SJCRH30 (cell line): ENCODE measurements at regions not wholly inside any gene's neighbourhood (a gene's known extent, or its start where the extent isn't known, plus 50 kb on each side); places are given as distances from the start of the nearest gene placed in this dataset.
"Not testable (repeated sequence)": the region's sequence is repeated elsewhere in the genome, so short reads cannot be mapped to it uniquely, and the experiment has no call there.

Experiments used
- DNase-seq, 2 experiments: peaks; one replicate each; pipeline ENCODE4 v3.0.0-alpha.2; 2015 to 2020
- H3K27ac ChIP-seq: fragments of 250-450 bp; sonication (Bioruptor Pico); 2 replicates; pipeline ENCODE4 v1.5.1; 2020; ENCODE audit warnings: mild to moderate bottlenecking, moderate library complexity
- H3K27me3 ChIP-seq: fragments of 250-450 bp; sonication (Bioruptor Pico); 2 replicates; pipeline ENCODE4 v1.5.1; 2020; ENCODE audit warnings: mild to moderate bottlenecking, moderate library complexity
- H3K36me3 ChIP-seq: fragments of 250-450 bp; sonication (Bioruptor Pico); 2 replicates; pipeline ENCODE4 v1.5.1; 2020; ENCODE audit warnings: mild to moderate bottlenecking, moderate library complexity
- H3K4me1 ChIP-seq: fragments of 250-450 bp; sonication (Bioruptor Pico); 2 replicates; pipeline ENCODE4 v1.5.1; 2020; ENCODE audit warnings: mild to moderate bottlenecking, moderate library complexity
- H3K4me3 ChIP-seq: fragments of 250-450 bp; sonication (Bioruptor Pico); 2 replicates; pipeline ENCODE4 v1.5.1; 2020; ENCODE audit warnings: mild to moderate bottlenecking, moderate library complexity
- H3K9me3 ChIP-seq: fragments of 250-450 bp; sonication (Bioruptor Pico); replicated peaks from 2 replicates; pipeline ENCODE4 v1.5.1; 2020; ENCODE audit warnings: mild to moderate bottlenecking, moderate library complexity

DNA sequence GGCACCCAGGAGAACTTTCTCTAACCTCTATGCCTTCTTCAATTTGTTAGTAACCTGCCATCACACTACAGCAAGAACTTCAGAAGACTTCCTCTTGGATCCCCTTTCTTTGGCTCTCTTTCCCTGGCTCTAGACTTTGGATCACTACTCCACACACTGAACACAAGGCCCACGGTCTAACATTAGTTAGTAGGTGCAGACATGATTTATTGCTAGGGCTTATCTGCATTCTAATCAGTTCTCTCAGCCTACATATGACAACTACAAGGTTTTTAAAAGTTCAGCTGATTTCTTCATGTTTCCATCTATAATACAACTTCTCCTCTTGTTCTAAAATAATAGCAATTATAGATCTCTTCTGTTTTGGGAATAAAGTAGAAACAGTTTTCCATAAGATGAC, 209.1 kb upstream of the ANXA10 start:
- H3K27me3 ChIP-seq, result no peaks in the 10 kb centered on the region
- no peak overlapping the region for H3K27ac ChIP-seq
- no peaks in the 10 kb centered on the region for H3K4me1 ChIP-seq
- no peaks in the 10 kb centered on the region for H3K9me3 ChIP-seq
- no peak for DNase-seq
- no peaks in the 10 kb centered on the region for H3K36me3 ChIP-seq
- H3K4me3 ChIP-seq, result no peak overlapping the region

DNA sequence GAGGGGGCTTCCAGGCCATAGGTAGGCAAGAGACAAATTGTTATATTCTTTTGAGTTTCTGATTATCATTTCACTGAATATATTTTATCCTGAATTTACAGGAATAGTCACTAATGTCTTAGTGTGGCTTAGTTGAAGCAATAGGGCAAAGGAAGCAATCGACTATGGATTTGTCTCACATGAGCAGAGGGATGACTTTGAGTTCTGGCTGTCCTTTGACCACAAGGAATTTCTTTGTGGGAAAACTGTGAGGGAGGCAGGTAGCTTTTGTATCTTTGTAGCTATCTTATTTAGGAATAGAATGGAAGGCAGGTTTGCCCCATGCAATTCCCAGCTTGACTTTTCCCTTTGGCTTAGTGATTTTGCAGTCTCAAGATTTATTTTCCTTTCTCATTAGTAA, 207.3 kb upstream of the ANXA10 start:
- H3K36me3 ChIP-seq, result no peaks in the 10 kb centered on the region
- no peak overlapping the region for H3K27ac ChIP-seq
- DNase-seq, result no peak
- no peaks in the 10 kb centered on the region for H3K9me3 ChIP-seq
- no peaks in the 10 kb centered on the region for H3K4me1 ChIP-seq
- no peak overlapping the region for H3K4me3 ChIP-seq
- no peaks in the 10 kb centered on the region for H3K27me3 ChIP-seq

DNA sequence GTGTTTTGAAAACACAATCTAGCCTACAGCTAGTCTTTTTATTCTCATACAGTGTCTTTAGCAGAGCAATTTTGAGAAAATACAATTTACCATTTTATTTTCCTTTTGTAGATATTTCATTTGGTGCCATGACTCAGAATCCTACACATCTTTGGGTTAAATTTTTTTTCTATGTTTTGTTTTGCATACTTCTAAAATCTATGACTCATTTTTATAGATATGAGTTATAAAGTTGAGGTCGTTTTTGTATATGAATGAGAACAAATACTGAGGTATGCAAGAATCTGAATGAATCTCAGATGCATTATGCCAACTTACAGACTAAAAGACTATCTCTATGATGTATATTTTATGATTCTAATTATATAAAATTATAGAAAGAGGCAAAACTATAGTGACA, 206.5 kb upstream of the ANXA10 start:
- Histone ChIP-seq H3K9me3 (no peaks in the 10 kb centered on the region), H3K36me3 (no peaks in the 10 kb centered on the region), H3K4me3 (no peak overlapping the region), H3K27ac (no peak overlapping the region), H3K4me1 (no peaks in the 10 kb centered on the region), H3K27me3 (no peaks in the 10 kb centered on the region)
- DNase-seq, result no peak

DNA sequence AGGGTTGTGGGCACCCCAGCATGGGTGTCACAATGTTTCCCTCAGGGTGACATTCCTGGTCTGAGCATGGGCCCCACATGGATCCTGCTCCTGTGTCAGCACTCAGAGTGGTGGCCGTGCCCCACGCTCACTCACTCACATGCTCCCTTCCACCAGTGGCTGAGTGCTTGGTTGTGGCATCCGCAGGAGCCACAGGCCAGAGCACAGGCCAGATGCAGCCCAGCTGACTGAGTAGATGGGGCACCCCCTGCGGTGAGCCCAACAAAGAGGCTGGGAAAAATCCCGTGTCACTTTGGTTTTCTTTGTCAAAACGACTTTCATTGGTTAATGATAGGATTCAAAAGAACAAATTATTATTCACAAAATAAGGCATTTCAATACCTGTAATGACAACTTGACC, 204.6 kb upstream of the ANXA10 start:
- H3K27me3 ChIP-seq, result no peaks in the 10 kb centered on the region
- no peak for DNase-seq
- no peaks in the 10 kb centered on the region for H3K36me3 ChIP-seq
- no peak overlapping the region for H3K27ac ChIP-seq
- no peaks in the 10 kb centered on the region for H3K9me3 ChIP-seq
- H3K4me1 ChIP-seq, result no peaks in the 10 kb centered on the region
- H3K4me3 ChIP-seq, result no peak overlapping the region

DNA sequence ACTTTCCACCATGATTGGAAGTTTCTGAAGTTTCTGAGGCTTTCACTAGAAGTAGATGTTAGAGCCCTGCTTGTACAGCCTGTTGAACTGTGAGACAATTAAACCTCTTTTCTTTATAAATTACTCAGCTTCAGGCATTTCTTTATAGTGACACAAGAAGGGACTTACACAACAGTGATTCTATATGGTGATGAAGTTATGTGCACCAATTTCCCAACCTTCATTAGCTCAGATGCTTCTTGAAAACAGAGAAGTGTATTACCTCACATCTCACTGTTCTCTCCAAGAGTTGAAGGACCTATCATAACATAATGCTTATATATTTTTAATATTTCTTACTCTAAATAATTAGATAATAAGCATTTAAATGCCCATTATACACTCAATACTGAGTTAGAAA, 202.1 kb upstream of the ANXA10 start:
- H3K36me3 ChIP-seq, result no peaks in the 10 kb centered on the region
- no peak overlapping the region for H3K4me3 ChIP-seq
- no peak for DNase-seq
- H3K27me3 ChIP-seq, result no peaks in the 10 kb centered on the region
- H3K9me3 ChIP-seq, result no peaks in the 10 kb centered on the region
- H3K4me1 ChIP-seq, result no peaks in the 10 kb centered on the region
- no peak overlapping the region for H3K27ac ChIP-seq

DNA sequence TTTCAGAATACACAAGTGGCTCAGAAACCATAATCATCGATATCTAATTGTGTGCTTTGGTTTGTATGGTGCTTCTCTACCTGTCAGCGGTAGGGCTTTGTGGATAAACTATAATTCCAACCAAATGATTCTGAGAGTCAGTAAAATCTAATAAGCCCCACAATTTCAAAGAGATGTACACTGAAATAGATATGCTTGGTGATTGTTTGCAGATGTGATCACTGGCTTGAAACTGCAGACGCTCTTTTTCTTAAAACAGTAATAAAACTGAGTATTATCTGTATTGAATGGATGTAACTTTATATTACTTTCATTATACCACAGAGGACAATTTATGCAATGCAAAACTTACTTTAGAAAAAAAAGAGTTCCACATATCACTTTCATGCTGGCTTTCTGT, 198.8 kb upstream of the ANXA10 start:
- H3K4me3 ChIP-seq, result no peak overlapping the region

DNA sequence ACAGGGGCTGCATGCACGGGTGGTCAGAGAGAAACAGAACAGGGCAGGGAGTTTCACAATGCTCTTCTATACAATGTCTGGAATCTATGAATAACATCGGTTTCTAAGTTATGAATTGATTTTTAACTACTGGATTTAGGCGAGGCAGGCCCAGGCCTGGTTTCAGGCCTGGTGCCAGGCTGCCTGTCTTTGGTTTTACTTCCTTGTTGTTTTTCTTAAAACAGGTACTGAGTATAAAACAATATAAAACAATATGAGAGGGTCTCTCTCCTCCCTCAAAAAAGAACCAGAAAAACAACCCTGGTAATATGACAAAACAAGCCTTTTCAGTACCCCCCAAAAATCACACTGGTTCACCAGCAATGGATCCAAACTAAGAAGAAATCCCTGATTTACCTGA, 196.1 kb upstream of the ANXA10 start:
- not testable (repeated sequence) for H3K9me3 ChIP-seq, H3K36me3 ChIP-seq, H3K27me3 ChIP-seq, DNase-seq, H3K27ac ChIP-seq, H3K4me3 ChIP-seq, H3K4me1 ChIP-seq

More for the DNA sequence above, 198.8 kb upstream of the ANXA10 start:
- Histone ChIP-seq H3K27me3 (no peaks in the 10 kb centered on the region), H3K27ac (no peak overlapping the region), H3K36me3 (no peaks in the 10 kb centered on the region), H3K9me3 (no peaks in the 10 kb centered on the region), H3K4me1 (no peaks in the 10 kb centered on the region)
- DNase-seq, result no peak

DNA sequence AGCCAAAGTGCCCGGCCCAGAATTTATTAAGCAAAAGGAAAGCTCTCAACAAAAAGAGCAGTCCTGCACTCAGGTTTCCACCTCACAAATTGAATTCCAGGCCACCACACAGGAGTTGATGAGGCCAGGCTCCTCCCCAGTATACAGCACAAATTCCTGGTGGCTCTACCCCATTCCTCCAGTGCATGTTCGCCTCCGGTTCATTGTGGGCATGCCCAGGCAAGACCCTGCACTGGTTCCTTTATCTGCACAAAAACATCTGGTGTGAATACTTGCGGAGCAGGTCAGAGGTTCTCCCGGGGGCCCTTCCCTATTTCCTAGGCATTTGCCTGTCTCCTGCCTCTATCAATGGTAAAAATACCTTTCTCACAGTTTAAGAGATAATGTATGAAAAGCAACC, 195.2 kb upstream of the ANXA10 start:
- Histone ChIP-seq H3K27me3 (no peaks in the 10 kb centered on the region), H3K4me3 (no peak overlapping the region), H3K9me3 (no peaks in the 10 kb centered on the region), H3K36me3 (no peaks in the 10 kb centered on the region), H3K27ac (no peak overlapping the region), H3K4me1 (no peaks in the 10 kb centered on the region)
- peak; percentile 49 to 56 for DNase-seq

DNA sequence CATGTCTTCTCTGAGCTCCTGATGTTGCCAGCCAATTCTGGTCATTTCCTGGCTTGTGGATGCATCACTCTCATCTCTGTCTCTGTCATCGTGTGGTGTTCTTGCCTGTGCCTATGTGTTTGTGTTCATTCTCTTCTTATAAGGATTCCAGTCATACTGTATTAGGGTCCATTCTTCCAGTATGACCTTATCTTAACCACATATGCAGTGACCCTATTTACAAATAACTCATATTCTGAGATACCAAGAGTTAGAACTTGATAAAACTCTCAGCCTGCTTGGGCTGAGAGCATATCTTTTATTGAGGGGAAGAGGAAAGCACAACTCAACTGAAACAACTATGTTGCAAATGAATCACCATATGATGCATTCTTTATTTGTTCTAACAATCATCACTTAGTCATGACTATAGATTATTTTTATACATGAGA, 189.0 kb upstream of the ANXA10 start:
- no peak for DNase-seq
- Histone ChIP-seq H3K27me3 (no peaks in the 10 kb centered on the region), H3K4me1 (no peaks in the 10 kb centered on the region), H3K4me3 (no peak overlapping the region), H3K9me3 (no peaks in the 10 kb centered on the region), H3K27ac (no peak overlapping the region), H3K36me3 (no peaks in the 10 kb centered on the region)

DNA sequence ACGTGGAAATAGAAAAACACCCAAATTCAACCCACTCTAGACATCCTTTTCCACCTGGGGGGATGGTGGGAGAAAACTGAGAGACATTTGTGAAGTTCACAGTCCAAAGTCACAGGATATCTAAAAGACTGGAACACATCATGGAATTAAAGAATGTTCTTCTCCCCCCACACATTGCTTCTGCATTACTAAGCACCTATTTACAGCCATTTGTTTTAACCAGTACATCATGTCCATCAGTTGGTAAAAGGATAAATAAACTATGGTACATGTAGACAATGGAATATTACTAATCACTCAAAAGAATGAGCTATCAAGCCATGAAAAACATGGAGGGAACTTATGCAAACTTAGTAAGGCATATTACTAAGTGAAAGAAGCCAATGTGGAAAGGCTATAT, 185.5 kb upstream of the ANXA10 start:
- Histone ChIP-seq H3K27me3 (no peaks in the 10 kb centered on the region), H3K4me3 (no peak overlapping the region), H3K9me3 (no peaks in the 10 kb centered on the region), H3K36me3 (no peaks in the 10 kb centered on the region), H3K4me1 (no peaks in the 10 kb centered on the region), H3K27ac (no peak overlapping the region)
- DNase-seq, result no peak

DNA sequence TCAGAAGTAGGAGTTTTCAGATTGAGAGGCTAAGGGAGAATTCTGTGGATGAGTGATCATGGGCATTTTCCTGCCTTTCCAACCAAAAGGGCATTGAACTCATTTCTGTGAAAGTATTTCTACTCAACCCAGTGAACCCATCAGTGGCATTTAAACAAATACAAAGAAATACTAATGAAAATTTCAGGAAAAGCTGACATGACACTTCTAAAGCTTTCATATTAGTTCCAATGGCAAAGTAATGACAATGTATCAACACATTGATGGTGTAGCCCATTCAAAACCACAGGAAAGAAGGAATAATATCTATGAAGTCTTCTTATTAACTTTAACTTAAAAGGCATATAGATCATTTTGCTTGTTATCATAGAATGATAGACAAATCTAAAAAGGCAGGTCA, 183.5 kb upstream of the ANXA10 start:
- Histone ChIP-seq H3K9me3 (no peaks in the 10 kb centered on the region), H3K27ac (no peak overlapping the region), H3K36me3 (no peaks in the 10 kb centered on the region), H3K4me3 (no peak overlapping the region), H3K4me1 (no peaks in the 10 kb centered on the region), H3K27me3 (no peaks in the 10 kb centered on the region)
- no peak for DNase-seq

DNA sequence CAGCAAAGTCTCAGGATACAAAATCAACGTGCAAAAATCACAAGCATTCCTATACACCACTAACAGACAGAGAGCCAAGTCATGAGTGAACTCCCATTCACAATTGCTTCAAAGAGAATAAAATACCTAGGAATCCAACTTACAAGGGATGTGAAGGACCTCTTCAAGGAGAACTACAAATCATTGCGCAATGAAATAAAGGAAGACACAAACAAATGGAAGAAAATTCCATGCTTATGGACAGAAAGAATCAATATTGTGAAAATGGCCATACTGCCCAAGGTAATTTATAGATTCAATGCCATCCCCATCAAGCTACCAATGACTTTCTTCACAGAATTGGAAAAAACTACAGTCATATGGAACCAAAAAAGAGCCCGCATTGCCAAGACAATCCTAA, 179.8 kb upstream of the ANXA10 start:
- DNase-seq, H3K36me3 ChIP-seq, H3K4me3 ChIP-seq, H3K27me3 ChIP-seq, H3K9me3 ChIP-seq, H3K4me1 ChIP-seq, H3K27ac ChIP-seq: not testable (repeated sequence)

DNA sequence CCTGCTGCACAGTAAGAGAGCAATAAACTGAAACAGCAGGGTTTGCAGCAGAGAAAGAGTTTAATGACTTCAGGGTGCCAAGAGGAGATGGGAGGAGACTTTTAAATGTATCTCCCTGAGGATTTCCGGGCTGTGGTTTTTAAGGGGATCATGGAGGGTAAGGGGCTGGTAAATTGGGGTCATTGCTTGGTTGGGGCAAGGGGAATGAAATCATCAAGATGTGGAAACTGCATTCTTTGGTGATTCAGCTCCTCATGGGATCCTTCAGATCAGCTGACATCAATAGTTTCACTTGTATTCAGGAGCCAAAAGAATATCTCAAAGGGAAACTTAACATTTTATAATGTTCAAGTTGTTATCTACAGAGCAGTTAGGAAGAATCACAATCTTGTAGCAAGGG, 174.3 kb upstream of the ANXA10 start:
- Histone ChIP-seq H3K9me3 (no peaks in the 10 kb centered on the region), H3K4me3 (no peak overlapping the region), H3K27me3 (no peaks in the 10 kb centered on the region), H3K4me1 (no peaks in the 10 kb centered on the region), H3K36me3 (no peaks in the 10 kb centered on the region), H3K27ac (no peak overlapping the region)
- DNase-seq, result no peak

DNA sequence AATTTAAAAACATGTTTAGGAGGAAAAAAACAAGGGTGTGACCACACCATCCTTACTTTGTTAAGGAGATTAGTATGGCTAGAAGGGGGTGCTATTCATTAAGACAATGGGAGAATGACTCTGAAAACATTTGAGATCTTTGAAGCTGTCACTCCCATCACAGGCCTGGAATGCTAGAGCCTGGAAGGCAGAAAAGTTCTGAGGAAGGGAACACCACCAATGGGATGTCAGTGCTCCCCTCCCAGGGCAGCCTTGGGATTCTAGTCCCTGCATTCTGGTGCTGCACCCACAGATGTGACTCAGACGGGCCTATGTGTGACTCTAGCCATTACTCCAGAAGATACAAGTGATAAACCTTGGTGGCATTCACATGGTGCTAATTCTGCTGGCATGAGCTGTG, 162.2 kb upstream of the ANXA10 start:
- H3K27me3 ChIP-seq, result no peaks in the 10 kb centered on the region
- H3K9me3 ChIP-seq, result no peaks in the 10 kb centered on the region
- no peaks in the 10 kb centered on the region for H3K4me1 ChIP-seq
- DNase-seq, result no peak
- H3K36me3 ChIP-seq, result no peaks in the 10 kb centered on the region
- H3K27ac ChIP-seq, result no peak overlapping the region
- no peak overlapping the region for H3K4me3 ChIP-seq

DNA sequence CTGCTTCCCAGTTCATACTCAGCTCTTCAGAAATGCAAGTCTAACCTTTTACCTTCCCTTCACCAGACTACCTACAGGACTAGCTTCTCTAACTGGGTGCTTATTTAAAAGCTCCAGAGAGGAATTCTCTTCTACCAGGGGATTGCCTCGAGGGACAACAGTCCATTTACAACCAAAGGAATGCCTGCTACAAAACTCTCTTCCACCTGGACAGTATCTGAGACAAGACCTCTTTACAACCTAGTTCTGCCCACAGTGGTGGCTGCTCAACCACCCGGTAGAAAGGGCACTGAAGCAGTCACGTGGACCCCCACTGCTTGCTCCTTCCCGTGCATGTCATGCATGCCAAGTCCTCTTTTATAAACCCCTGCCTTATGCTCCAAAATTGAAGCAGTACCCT, 158.1 kb upstream of the ANXA10 start:
- DNase-seq, result no peak

DNA sequence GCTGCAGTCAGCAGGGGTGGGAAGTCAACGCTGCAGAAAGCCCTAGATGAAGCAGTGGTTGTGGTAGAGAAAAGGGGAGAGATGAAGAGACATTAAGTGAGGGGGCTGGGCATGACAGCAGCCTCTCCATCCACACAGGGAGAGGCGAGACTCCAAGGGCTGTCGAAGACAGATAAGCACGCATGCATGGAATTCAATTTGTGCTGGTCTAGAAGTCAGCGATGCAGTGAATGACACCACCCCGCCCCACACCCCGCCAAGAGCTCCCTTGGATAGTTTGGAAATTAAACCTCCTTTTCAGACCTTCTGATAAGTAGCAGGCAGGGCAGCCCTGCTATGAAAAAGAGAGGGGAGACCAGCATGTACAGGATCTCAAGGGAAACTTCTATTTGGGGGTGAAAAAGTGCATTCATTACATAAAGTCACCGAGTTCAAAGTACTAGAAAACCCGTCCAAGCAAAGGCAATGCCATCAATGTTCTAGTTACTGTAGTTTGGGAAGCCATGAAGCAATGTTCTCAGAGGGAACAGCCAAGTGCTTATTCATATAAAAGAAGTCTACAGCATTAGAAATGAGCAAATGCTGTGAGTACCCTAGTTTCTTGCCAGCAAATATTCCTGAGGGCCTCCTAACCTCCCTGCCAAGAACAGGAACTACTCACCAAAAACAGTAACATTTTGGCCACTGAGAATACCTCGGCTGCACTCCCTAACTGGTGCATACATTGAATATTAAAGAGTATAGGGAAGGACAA, 152.3 kb upstream of the ANXA10 start:
- Histone ChIP-seq H3K36me3 (no peaks in the 10 kb centered on the region), H3K27me3 (no peaks in the 10 kb centered on the region), H3K4me3 (no peak overlapping the region), H3K27ac (no peak overlapping the region), H3K4me1 (no peaks in the 10 kb centered on the region), H3K9me3 (no peaks in the 10 kb centered on the region)
- DNase-seq, result no peak

More for the DNA sequence above, 158.1 kb upstream of the ANXA10 start:
- no peaks in the 10 kb centered on the region for H3K27me3 ChIP-seq
- H3K9me3 ChIP-seq, result no peaks in the 10 kb centered on the region
- no peak overlapping the region for H3K27ac ChIP-seq
- H3K4me3 ChIP-seq, result no peak overlapping the region
- no peaks in the 10 kb centered on the region for H3K4me1 ChIP-seq
- H3K36me3 ChIP-seq, result no peaks in the 10 kb centered on the region
